D341Med (cell line): ENCODE measurements at regions not wholly inside any gene's neighbourhood (a gene's known extent, or its start where the extent isn't known, plus 50 kb on each side); places are given as distances from the start of the nearest gene placed in this dataset.
"Not testable (repeated sequence)": the region's sequence is repeated elsewhere in the genome, so short reads cannot be mapped to it uniquely, and the experiment has no call there.

ENCODE experiments used
- DNase-seq: peaks from one replicate; pipeline ENCODE4 v3.0.0; 2012; ENCODE audit warnings: low spot score

- not testable (repeated sequence) for DNase-seq
Measured at GRCh38 chr7:63748571-63749302, 249.9 kb upstream of the ZNF722 start.

DNA sequence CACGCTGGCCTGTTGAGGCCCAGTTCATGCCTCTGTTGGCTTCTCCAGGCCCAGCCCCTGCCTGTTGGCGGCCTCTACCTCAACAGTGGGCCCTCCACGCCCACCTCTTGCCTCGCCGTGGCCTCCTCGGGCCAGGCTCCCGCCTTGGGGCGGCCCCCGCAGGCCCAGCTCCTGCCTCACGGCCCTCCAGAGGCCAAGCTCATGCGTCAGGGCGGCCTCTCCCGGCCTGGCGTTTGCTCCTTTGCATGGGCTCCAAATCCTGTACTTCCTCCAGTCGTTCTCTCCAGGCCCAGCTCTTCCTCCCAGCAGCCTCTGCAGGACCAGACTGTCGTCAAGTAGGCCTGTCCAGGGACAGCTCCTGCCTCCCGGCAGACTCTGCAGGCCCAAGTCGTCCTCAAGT lies 246.2 kb upstream of the ZNF722 start:
- not testable (repeated sequence) for DNase-seq

- not testable (repeated sequence) for DNase-seq
Measured at GRCh38 chr7:63753160-63753559, 245.5 kb upstream of the ZNF722 start.

DNA sequence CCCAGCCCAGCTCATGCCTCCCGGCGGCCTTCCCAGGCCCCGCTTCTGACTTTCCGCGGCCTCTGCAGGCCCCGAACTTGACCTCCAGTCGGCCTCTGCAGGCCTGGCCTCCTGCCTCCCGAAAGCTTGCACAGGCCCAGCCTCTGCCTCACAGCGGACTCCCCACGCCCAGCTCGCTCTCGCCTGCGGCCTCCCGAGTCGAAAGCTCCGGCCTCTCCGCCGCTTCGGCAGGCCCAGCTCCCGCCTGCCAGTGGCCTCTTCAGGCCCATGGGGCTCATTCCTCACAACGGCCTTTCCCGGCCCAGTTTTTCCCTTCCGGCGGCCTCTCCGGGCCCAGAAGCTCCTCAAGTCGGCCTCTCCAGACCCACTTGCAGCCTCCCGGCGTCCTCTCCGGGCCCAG lies 238.4 kb upstream of the ZNF722 start:
- not testable (repeated sequence) for DNase-seq

GRCh38 chr7:63765541-63765940 lies 233.1 kb upstream of the ZNF722 start:
- DNase-seq, result not testable (repeated sequence)

DNA sequence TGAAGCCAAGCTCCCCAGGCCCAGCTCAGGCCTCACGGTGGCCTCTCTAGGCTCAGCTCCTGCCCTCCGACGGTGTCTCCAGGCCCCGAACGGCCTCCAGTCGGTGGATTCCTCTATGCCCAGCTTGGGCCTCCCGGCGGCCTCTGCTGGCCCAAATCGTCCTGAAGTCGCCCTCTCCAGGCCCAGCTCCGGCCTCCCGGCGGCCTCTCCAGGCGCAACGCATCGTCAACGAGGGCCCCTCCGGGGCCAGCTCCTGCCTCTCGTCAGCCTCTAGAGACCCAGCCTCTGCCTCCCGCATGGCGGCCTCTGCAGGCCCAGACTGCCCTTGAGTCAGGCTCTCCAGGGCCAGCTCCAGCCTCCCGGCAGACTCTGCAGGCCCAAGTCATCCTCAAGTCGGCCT lies 232.5 kb upstream of the ZNF722 start:
- DNase-seq, result not testable (repeated sequence)

DNA sequence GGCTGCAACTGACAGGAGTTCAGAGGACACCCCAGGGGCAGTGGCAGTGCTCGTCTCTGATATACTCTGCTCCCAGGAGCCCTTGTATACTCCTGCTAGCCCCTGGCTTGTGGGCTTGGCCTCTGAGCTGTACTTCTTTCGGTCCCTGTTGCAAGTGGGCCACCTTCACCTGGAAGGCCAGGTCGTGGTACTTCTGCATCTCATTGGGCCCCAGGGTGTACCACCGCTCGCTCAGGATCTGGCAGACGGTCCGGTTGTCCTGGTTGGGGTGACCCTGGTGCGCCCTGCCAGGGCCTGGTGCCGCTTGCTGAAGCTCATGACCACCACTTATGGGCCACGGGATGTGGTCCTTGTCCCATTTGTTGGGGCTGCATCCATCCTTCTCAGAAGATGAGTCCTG lies 228.5 kb upstream of the ZNF722 start:
- not testable (repeated sequence) for DNase-seq

DNA sequence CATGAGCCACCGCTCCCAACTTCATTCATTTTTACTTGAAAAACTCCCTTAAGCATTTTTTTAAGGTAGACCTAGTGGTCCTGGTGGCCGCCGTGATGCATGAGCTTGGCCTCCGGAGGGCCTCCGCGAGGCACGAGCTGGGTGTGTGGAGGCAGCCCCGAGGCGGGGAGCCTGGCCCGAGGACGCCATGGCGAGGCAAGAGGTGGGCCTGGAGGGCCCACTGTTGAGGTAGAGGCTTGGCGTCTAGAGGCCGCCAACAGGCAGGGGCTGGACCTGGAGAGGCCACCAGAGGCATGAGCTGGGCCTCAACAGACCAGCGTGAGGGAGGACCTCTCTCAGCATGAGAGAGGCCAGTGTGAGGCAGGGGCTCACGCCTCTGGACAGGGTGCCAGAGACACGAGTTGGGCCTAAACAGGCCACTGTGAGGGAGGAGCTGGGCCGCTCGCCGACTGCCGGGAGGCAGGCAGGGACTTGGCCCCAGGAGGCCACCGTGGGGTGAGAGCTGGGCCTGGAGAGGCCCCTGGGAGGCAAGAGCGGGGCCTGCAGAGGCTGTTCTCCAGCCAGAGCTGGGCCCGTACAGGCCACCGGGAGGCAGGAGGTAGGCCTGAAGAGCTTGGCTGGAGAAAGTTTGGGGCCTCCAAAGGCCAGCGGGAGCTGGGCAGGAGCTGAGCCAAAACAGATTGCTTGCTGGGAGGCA lies 227.1 kb upstream of the ZNF722 start:
- DNase-seq, result not testable (repeated sequence)

DNA sequence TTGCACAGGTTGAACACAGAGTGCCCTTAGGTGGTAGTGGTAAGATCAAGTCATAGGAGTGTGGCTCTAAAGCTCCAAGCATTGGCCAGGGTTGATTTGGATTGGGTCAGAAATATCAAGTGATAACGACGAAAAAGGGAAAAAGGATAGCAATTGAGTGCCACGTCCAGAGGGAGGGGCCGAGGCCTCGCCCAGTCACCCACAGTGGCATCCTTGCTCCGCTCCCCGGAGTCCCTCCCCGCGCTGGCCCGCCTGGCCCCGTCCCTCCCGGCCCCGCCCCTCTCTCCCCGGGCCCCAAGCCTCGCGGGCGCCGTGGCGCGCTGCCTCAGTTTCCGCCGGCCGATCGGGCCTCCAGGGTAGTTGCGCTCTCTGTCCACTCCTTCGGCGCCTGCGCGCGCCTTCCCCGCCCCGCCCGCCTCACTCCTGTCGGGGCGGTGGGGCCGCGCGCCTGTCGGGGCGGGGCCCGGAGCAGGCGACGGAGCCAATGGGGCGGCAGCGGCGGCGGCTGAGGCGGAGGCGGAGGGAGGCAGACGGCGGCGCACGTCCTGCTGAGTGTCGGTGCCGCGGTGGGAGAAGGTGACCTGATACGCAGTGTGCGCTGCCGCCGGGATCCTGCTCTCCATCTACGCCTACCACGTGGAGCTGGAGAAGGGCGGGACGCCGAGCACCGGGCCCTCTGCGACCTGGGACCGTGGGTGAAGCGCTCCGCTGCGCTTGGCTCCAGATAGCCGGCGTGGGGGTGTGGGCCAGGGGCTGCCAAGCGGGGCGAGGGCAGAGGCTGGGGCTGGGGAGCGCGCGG lies 209.1 kb upstream of the ZNF722 start:
- peak; percentile 17 for DNase-seq

DNA sequence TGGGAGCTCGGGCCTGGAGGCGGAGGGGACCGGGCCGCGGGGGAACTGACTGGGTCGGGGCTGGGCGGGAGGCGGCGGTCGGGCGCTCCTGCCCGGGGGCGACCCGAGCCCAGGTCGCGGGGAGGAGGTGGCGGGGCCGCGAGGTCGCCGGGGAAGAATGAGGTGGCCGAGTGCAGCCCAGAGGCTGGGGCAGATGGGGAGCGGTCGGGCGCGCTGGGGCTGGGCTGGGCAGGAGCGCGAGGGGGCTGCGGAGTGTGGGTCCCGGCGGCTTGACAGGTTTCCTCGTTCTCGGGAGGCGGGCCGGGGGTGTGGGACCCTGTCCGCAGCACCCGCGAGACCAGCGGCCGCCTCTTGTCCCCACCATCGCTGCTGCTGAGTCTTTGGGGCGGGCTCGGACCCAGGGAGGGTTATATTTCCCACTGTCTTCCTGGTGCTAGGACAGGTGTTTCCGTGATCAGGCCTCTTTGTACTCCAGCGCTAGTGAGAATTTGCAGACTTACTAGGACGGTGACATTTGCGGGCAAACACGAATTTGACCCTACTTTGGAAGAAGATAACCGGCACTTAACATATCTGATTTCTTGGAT lies 208.4 kb upstream of the ZNF722 start:
- DNase-seq, result not testable (repeated sequence)
